A673 (cell line): ENCODE measurements at regions not wholly inside any gene's neighbourhood (a gene's known extent, or its start where the extent isn't known, plus 50 kb on each side); places are given as distances from the start of the nearest gene placed in this dataset.

Experiments used
- EZH2 ChIP-seq: fragments of 200-600 bp; sonication (generic); IDR thresholded peaks from 2 replicates; pipeline ENCODE4 v1.6.1; 2017; ENCODE audit warnings: borderline replicate concordance, low read depth, mild to moderate bottlenecking, mixed read lengths, antibody characterized with exemption, low read length; ENCODE audit not compliant: poor library complexity, severe bottlenecking
- TF ChIP-seq, protein P1 (sequence below): fragments of 300-800, 200-600 bp; sonication (generic); conservative IDR thresholded peaks from 2 replicates; pipeline ENCODE4 v1.5.1; 2017; ENCODE audit warnings: low read depth, mild to moderate bottlenecking, antibody characterized with exemption, low read length, moderate library complexity, mixed read lengths

DNA sequence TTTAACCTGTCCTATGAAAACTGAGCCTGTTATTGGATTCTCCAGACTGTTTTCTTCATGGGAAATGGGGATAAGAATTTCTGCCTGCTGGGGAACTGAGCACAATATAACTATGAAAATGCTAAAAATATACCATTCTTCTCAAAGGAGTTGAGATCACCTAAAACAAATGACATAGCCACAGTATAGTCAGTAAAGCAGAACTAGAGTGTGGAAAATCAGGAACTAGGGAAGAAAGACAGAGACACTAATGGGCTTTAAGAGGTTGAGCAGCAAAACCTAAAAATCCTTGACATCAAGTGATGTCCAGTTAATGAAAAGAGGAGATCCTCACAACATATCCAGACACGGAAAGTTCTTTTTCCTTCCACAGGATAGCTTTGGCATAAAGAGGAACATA is 215.7 kb upstream of the CST7 start:
- TF ChIP-seq, protein P1, sequence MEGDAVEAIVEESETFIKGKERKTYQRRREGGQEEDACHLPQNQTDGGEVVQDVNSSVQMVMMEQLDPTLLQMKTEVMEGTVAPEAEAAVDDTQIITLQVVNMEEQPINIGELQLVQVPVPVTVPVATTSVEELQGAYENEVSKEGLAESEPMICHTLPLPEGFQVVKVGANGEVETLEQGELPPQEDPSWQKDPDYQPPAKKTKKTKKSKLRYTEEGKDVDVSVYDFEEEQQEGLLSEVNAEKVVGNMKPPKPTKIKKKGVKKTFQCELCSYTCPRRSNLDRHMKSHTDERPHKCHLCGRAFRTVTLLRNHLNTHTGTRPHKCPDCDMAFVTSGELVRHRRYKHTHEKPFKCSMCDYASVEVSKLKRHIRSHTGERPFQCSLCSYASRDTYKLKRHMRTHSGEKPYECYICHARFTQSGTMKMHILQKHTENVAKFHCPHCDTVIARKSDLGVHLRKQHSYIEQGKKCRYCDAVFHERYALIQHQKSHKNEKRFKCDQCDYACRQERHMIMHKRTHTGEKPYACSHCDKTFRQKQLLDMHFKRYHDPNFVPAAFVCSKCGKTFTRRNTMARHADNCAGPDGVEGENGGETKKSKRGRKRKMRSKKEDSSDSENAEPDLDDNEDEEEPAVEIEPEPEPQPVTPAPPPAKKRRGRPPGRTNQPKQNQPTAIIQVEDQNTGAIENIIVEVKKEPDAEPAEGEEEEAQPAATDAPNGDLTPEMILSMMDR, result no peak
- no peak for TF ChIP-seq EZH2
